Activated naive CD4-positive, alpha-beta T cell treated with anti-CD3 and anti-CD28 coated beads, Interleukin-2, amount 50 U/mL, for 24 hours (primary cell): ENCODE measurements at regions not wholly inside any gene's neighbourhood (a gene's known extent, or its start where the extent isn't known, plus 50 kb on each side); places are given as distances from the start of the nearest gene placed in this dataset.
A peak's percentile ranks its signal among the peaks of the same experiment; 100 is the strongest.

ENCODE experiments used
- H3K27ac Mint-ChIP-seq: one replicate; pipeline ENCODE4 v1.8.0; 2021; ENCODE audit warnings: mild to moderate bottlenecking, mixed read lengths
- H3K27me3 Mint-ChIP-seq: one replicate; pipeline ENCODE4 v1.8.0; 2021; ENCODE audit warnings: mixed read lengths
- H3K36me3 Mint-ChIP-seq: one replicate; pipeline ENCODE4 v1.8.0; 2021; ENCODE audit warnings: mixed read lengths
- H3K4me1 Mint-ChIP-seq: one replicate; pipeline ENCODE4 v1.8.0; 2021; ENCODE audit warnings: mixed read lengths
- H3K4me3 Mint-ChIP-seq: one replicate; pipeline ENCODE4 v1.8.0; 2021; ENCODE audit warnings: mild to moderate bottlenecking, mixed read lengths
- H3K9me3 Mint-ChIP-seq: one replicate; pipeline ENCODE4 v1.8.0; 2021; ENCODE audit warnings: mixed read lengths

GRCh38 chr14:44700184-44700583, 193.1 kb upstream of the FSCB start:
- Mint-ChIP-seq H3K9me3 (no peaks in the 10 kb centered on the region), H3K4me1 (no peaks in the 10 kb centered on the region), H3K36me3 (no peaks in the 10 kb centered on the region), H3K4me3 (no peak overlapping the region), H3K27me3 (no peaks in the 10 kb centered on the region), H3K27ac (no peak overlapping the region)

DNA sequence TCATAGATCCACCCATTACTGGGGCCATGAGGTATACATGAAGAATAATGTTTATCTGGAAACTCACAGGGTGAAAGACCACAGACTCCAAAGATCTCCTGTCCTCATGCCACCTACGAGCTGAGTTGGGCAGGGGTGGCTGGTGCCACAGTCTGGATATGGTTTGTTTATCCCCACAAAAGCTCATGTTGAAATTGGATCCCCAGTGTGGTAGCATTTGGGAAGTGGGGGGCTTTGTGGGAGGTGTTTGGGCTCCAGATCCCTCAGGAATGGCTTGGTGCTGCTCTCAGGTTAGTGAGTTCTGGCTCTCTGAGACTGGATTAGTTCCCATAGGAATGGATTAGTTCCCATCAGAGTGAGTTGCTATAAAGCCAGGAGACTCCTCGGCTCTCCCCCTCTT, 192.3 kb upstream of the FSCB start:
- H3K4me3 Mint-ChIP-seq = no peak overlapping the region
- H3K27me3 Mint-ChIP-seq = no peaks in the 10 kb centered on the region
- H3K9me3 Mint-ChIP-seq = no peaks in the 10 kb centered on the region
- H3K4me1 Mint-ChIP-seq = no peaks in the 10 kb centered on the region
- no peaks in the 10 kb centered on the region for H3K36me3 Mint-ChIP-seq
- no peak overlapping the region for H3K27ac Mint-ChIP-seq

- H3K4me3 Mint-ChIP-seq = no peak overlapping the region
- no peaks in the 10 kb centered on the region for H3K36me3 Mint-ChIP-seq
- H3K27me3 Mint-ChIP-seq = no peaks in the 10 kb centered on the region
- peaks cover 8% of the 10 kb centered on the region for H3K9me3 Mint-ChIP-seq
- no peak overlapping the region for H3K27ac Mint-ChIP-seq
- H3K4me1 Mint-ChIP-seq = no peaks in the 10 kb centered on the region
Observed at GRCh38 chr14:44669496-44669895, 162.4 kb upstream of the FSCB start.

GRCh38 chr14:44663136-44663535, 156.1 kb upstream of the FSCB start:
- peak overlapping the region; percentile 30 for H3K4me3 Mint-ChIP-seq
- no peak overlapping the region for H3K27ac Mint-ChIP-seq
- H3K9me3 Mint-ChIP-seq = no peaks in the 10 kb centered on the region
- peaks cover 20% of the 10 kb centered on the region for H3K4me1 Mint-ChIP-seq
- H3K27me3 Mint-ChIP-seq = no peaks in the 10 kb centered on the region
- no peaks in the 10 kb centered on the region for H3K36me3 Mint-ChIP-seq

DNA sequence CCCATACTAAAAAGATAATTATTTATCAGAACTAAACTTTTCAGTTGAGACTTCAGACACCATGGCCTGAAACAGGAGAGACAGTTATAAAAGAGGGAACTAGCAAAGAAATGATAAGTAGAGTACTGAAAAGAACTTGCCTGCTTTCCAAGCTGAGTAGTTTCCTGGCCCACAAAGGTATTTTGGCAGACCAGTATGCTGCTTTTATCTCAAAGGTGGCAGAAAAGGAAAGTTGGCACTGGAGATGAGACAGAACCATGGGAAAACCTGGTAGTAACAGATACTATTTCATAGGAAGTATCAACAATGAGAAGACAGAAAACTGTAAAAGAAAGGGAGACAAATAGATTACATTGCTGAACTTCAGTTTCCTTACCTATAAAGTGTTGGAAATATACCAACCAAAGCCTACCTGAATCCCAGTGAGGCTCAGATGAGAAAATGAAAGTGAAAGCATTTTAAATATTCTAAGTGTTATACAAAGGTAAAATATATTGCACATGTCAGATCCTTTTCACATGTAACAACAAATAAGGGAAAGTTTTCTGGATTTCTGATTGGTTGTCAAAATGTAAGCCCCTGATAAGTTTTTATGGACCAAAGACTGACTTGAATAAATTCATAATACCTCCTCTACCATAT, 155.3 kb upstream of the FSCB start:
- Mint-ChIP-seq H3K36me3 (no peaks in the 10 kb centered on the region), H3K27me3 (no peaks in the 10 kb centered on the region), H3K27ac (peak overlapping the region; percentile 3), H3K4me3 (peak overlapping the region; percentile 74), H3K9me3 (no peaks in the 10 kb centered on the region), H3K4me1 (peaks cover 20% of the 10 kb centered on the region)

DNA sequence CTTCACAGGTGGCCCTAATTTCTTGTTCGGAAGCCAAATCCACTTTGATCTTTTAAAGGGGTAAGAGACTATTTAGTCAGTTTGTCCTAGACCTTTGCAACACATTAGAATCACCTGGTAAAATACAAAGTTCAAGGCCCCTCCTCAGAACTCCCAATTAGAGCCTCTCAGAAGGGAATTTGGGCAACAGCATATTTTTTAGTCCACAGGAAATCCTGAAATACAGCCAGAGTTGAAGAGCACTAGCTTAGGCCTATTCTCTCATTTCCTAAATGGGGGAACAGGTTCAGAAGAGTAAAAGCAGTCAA, 151.3 kb upstream of the FSCB start:
- H3K4me3 Mint-ChIP-seq = no peak overlapping the region
- H3K36me3 Mint-ChIP-seq = no peaks in the 10 kb centered on the region
- peaks cover 14% of the 10 kb centered on the region for H3K4me1 Mint-ChIP-seq
- no peaks in the 10 kb centered on the region for H3K27me3 Mint-ChIP-seq
- H3K27ac Mint-ChIP-seq = no peak overlapping the region
- no peaks in the 10 kb centered on the region for H3K9me3 Mint-ChIP-seq

GRCh38 chr14:44657696-44658388, 150.8 kb upstream of the FSCB start:
- Mint-ChIP-seq H3K36me3 (no peaks in the 10 kb centered on the region), H3K4me3 (no peak overlapping the region), H3K27me3 (no peaks in the 10 kb centered on the region), H3K27ac (no peak overlapping the region), H3K4me1 (peaks cover 9% of the 10 kb centered on the region), H3K9me3 (no peaks in the 10 kb centered on the region)

DNA sequence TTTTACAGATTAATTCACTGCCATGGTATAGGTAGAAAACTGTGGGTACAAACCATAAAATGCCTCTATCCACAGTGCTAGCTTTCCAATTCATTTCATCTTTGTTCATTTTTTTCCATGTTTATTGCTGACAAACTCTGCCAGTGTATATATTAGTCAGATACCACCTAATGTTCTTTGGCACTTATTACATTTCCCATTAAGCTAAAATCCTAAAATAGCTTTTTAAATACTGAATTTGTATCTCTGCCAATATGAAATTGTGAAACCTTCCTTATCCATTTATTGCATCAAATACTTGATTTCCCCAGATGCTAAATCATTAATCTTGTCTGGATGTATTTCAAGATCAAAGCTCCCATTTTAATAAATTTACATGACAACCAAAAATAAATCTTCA, 150.1 kb upstream of the FSCB start:
- H3K36me3 Mint-ChIP-seq = no peaks in the 10 kb centered on the region
- peaks cover 3% of the 10 kb centered on the region for H3K4me1 Mint-ChIP-seq
- H3K9me3 Mint-ChIP-seq = no peaks in the 10 kb centered on the region
- H3K27me3 Mint-ChIP-seq = no peaks in the 10 kb centered on the region
- no peak overlapping the region for H3K4me3 Mint-ChIP-seq
- no peak overlapping the region for H3K27ac Mint-ChIP-seq

GRCh38 chr14:44654591-44654990, 147.5 kb upstream of the FSCB start:
- Mint-ChIP-seq H3K9me3 (no peaks in the 10 kb centered on the region), H3K4me3 (no peak overlapping the region), H3K27ac (no peak overlapping the region), H3K4me1 (no peaks in the 10 kb centered on the region), H3K36me3 (no peaks in the 10 kb centered on the region), H3K27me3 (peaks cover 3% of the 10 kb centered on the region)

GRCh38 chr14:44653641-44654040, 146.6 kb upstream of the FSCB start:
- Mint-ChIP-seq H3K4me1 (no peaks in the 10 kb centered on the region), H3K4me3 (no peak overlapping the region), H3K27ac (no peak overlapping the region), H3K36me3 (no peaks in the 10 kb centered on the region), H3K27me3 (peaks cover 3% of the 10 kb centered on the region), H3K9me3 (no peaks in the 10 kb centered on the region)

- H3K27me3 Mint-ChIP-seq = peaks cover 3% of the 10 kb centered on the region
- no peak overlapping the region for H3K27ac Mint-ChIP-seq
- H3K9me3 Mint-ChIP-seq = no peaks in the 10 kb centered on the region
- no peaks in the 10 kb centered on the region for H3K4me1 Mint-ChIP-seq
- H3K4me3 Mint-ChIP-seq = no peak overlapping the region
- H3K36me3 Mint-ChIP-seq = no peaks in the 10 kb centered on the region
Observed at GRCh38 chr14:44652640-44653039, 145.6 kb upstream of the FSCB start.

- no peak overlapping the region for H3K27ac Mint-ChIP-seq
- H3K4me3 Mint-ChIP-seq = no peak overlapping the region
- peaks cover 4% of the 10 kb centered on the region for H3K27me3 Mint-ChIP-seq
- no peaks in the 10 kb centered on the region for H3K36me3 Mint-ChIP-seq
- no peaks in the 10 kb centered on the region for H3K9me3 Mint-ChIP-seq
- H3K4me1 Mint-ChIP-seq = no peaks in the 10 kb centered on the region
Observed at GRCh38 chr14:44649061-44649460, 142.0 kb upstream of the FSCB start.

DNA sequence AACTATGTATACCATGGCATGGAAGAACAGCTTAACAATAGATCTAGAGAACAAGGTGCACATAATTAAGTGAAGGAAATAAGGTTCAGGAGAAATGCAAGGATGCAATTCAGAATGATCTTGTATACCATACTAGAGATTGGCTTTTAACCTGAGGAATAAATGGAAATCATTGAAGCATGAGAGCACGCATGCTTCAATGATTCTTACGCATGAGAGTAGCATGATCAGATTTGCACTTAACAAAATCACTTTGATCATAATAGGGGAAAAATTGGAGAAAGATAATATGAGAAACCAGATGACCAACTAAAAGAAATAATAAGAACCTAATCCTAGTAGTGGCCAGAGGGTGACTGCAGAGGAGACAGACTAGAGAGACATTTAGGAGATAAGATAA, 133.3 kb upstream of the FSCB start:
- Mint-ChIP-seq H3K4me3 (no peak overlapping the region), H3K27me3 (peaks cover 1% of the 10 kb centered on the region), H3K36me3 (no peaks in the 10 kb centered on the region), H3K9me3 (no peaks in the 10 kb centered on the region), H3K4me1 (no peaks in the 10 kb centered on the region), H3K27ac (no peak overlapping the region)

DNA sequence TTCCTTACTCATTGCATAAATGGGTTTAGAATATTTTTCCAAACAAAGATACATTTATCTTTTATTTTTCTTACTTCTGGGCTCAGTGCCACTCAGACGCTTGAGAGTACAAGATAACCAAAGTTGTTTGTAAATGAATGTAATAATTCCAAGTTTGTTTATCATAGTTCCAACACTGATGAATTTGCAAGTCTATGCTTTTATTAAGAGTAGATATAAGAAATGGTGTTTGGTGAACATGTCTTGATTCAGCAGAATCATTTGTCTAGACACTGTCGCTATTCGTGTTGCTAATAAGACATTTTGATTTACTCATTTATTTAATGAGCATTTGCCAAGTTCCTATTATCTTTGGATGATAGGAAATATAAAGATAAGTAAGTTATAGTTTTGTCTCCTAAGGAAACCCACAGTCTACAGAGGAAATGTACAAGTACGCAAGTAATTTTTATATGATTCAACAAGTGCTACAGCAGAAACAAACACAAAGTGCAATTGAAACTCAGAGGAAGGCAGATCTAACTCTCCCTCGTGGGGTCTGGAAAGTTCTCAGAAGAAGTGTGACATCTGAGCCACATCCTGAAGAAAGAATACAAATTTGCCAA, 132.8 kb upstream of the FSCB start:
- Mint-ChIP-seq H3K9me3 (no peaks in the 10 kb centered on the region), H3K27ac (no peak overlapping the region), H3K27me3 (peaks cover under 1% of the 10 kb centered on the region), H3K4me1 (no peaks in the 10 kb centered on the region), H3K4me3 (no peak overlapping the region), H3K36me3 (no peaks in the 10 kb centered on the region)

DNA sequence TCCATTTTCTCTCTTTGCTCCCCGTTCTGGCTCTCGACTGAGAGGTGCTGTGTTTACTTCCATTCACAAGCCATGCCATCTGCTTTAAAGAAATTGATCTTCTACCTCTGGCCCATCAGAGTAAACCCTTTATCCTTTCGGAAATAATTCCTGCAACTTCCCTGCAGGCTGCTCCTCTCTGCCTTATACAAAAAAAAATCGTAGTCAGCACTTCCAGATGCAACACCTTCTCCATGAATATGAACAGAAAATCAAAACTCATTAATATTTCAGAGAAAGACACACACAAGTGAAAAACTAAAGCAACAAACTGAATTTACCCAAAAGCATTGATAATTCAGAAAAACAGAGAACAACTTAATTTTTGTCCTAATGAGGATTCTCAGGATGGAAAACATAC, 127.6 kb upstream of the FSCB start:
- peaks cover 4% of the 10 kb centered on the region for H3K9me3 Mint-ChIP-seq
- no peaks in the 10 kb centered on the region for H3K27me3 Mint-ChIP-seq
- H3K36me3 Mint-ChIP-seq = no peaks in the 10 kb centered on the region
- no peaks in the 10 kb centered on the region for H3K4me1 Mint-ChIP-seq
- H3K27ac Mint-ChIP-seq = no peak overlapping the region
- no peak overlapping the region for H3K4me3 Mint-ChIP-seq

DNA sequence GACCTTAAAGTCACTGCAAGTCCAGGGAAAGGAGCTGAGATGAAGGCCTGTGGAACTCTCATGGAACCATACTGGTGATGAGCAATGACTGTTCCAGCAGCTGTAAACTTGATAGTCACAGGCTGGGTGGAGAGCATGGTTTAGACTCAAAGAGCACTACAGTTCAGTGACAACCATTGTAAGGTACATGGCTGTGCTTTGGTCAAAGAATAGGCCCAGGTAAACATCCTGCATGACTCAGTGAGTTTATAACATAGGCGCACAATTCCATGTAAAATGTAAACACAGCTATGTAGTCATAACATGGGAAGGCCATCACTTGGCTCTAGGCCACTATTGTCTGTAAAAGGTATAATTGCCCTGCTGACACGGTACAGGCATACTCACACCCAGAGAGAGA, 119.3 kb upstream of the FSCB start:
- Mint-ChIP-seq H3K36me3 (no peaks in the 10 kb centered on the region), H3K27me3 (peaks cover 2% of the 10 kb centered on the region), H3K27ac (no peak overlapping the region), H3K9me3 (no peaks in the 10 kb centered on the region), H3K4me1 (no peaks in the 10 kb centered on the region), H3K4me3 (no peak overlapping the region)

DNA sequence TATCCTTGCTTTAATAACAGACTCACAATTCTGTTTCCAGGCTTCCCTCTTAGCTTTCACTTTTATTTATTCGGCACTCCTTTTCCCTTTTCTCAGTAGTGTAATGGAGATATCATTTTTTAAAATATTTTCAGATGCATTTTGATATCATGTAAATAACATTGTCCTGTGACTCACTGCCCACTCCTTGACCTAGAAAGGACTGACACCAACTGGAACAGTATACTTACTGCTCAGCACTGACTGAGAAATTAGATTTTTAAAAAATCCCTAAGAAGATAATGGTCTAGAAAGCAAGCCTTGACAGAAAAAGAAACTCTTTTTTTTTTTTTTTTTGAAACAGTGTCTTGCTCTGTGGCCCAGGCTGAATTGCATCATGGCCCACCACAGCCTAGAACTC, 118.0 kb upstream of the FSCB start:
- Mint-ChIP-seq H3K9me3 (no peaks in the 10 kb centered on the region), H3K4me3 (no peak overlapping the region), H3K27me3 (peaks cover 2% of the 10 kb centered on the region), H3K36me3 (no peaks in the 10 kb centered on the region), H3K27ac (no peak overlapping the region), H3K4me1 (no peaks in the 10 kb centered on the region)
